HepG2 (cell line): ENCODE measurements at regions not wholly inside any gene's neighbourhood (a gene's known extent, or its start where the extent isn't known, plus 50 kb on each side); places are given as distances from the start of the nearest gene placed in this dataset.

Source experiments
- ARNT ChIP-seq: fragments of 450-650 bp; IDR thresholded peaks from 2 replicates; pipeline ENCODE4 v1.6.1; 2017
- CTCF ChIP-seq: sonication (generic); formaldehyde crosslinking; IDR thresholded peaks from 2 replicates; pipeline ENCODE4 v1.5.0; 2020; ENCODE audit warnings: mild to moderate bottlenecking, missing genetic modification reagents, moderate library complexity
- DDIT3 ChIP-seq: sonication (generic); formaldehyde crosslinking; IDR thresholded peaks from 2 replicates; pipeline ENCODE4 v1.4.0; 2020; ENCODE audit warnings: mild to moderate bottlenecking, missing genetic modification reagents
- EP300 ChIP-seq, 3 experiments: sonication (generic) in 1 of 3; formaldehyde crosslinking in 1 of 3; IDR thresholded peaks; 2 replicates each; pipeline versions ENCODE4 v1.5.1 to v1.6.1; 2011 to 2020; ENCODE audit warnings: low read depth in 2 of 3, low read length in 2 of 3, borderline replicate concordance in 1 of 3, improper control_type of control experiment in 1 of 3, mild to moderate bottlenecking in 1 of 3, missing genetic modification reagents in 1 of 3, moderate library complexity in 1 of 3
- GABPA ChIP-seq, 2 experiments: IDR thresholded peaks; 2 replicates each; pipeline ENCODE4 v1.6.1; 2011 to 2016; ENCODE audit warnings: low read depth in 2 of 2, low read length in 1 of 2, missing biosample characterization in 1 of 2, missing genetic modification characterization in 1 of 2
- HDAC2 ChIP-seq: sonication (generic); formaldehyde crosslinking; IDR thresholded peaks from 2 replicates; pipeline ENCODE4 v1.4.0; 2020; ENCODE audit warnings: missing genetic modification reagents
- JUND ChIP-seq: sonication (generic); formaldehyde crosslinking; IDR thresholded peaks from 2 replicates; pipeline ENCODE4 v1.8.0; 2022; ENCODE audit warnings: mild to moderate bottlenecking, missing genetic modification reagents
- KDM1A ChIP-seq: IDR thresholded peaks from 2 replicates; pipeline ENCODE4 v1.6.1; 2016; ENCODE audit warnings: missing compliant biosample characterization
- LRRFIP1 ChIP-seq: sonication (generic); formaldehyde crosslinking; conservative IDR thresholded peaks from 2 replicates; pipeline ENCODE4 v1.4.0; 2020; ENCODE audit warnings: missing genetic modification reagents
- STAT5B ChIP-seq: sonication (generic); formaldehyde crosslinking; IDR thresholded peaks from 2 replicates; pipeline ENCODE4 v1.4.0; 2020; ENCODE audit warnings: missing genetic modification reagents
- ZNF3 ChIP-seq: IDR thresholded peaks from 2 replicates; pipeline ENCODE4 v1.7.0; 2017; ENCODE audit warnings: inconsistent platforms
- ZNF350 ChIP-seq: sonication (generic); formaldehyde crosslinking; IDR thresholded peaks from 2 replicates; pipeline ENCODE4 v1.4.0; 2020; ENCODE audit warnings: mild to moderate bottlenecking, low read depth, missing genetic modification reagents, borderline replicate concordance
- ZNF83 ChIP-seq: sonication (generic); formaldehyde crosslinking; IDR thresholded peaks from 2 replicates; pipeline ENCODE4 v1.4.0; 2020; ENCODE audit warnings: missing genetic modification reagents, mild to moderate bottlenecking, borderline replicate concordance

- TF ChIP-seq CTCF (CRISPR knock-in tag) (no peak), ZNF83 (CRISPR knock-in tag) (no peak), JUND (CRISPR knock-in tag) (no peak), ZNF3 (CRISPR knock-in tag) (no peak), GABPA (IDR thresholded peaks at IDR 0.05; ENCODE audit: low read depth, low read length) (no peak), GABPA (CRISPR knock-in tag; IDR thresholded peaks at IDR 0.05; ENCODE audit: low read depth) (no peak), STAT5B (CRISPR knock-in tag) (no peak), HDAC2 (CRISPR knock-in tag) (no peak), LRRFIP1 (CRISPR knock-in tag) (no peak), ARNT (no peak), EP300 (IDR thresholded peaks at IDR 0.05; ENCODE audit: low read depth in 2 of 2, low read length in 2 of 2) (no peak), EP300 (CRISPR knock-in tag; IDR thresholded peaks at IDR 0.05; ENCODE audit: borderline replicate concordance) (no peak), KDM1A (CRISPR knock-in tag) (no peak), DDIT3 (CRISPR knock-in tag) (no peak), ZNF350 (no peak)
Observed at GRCh38 chr1:58946390-58946789, 162.5 kb upstream of the JUN start.
